ENCODE measurements at regions not wholly inside any gene's neighbourhood (a gene's known extent, or its start where the extent isn't known, plus 50 kb on each side); places are given as distances from the start of the nearest gene placed in this dataset.

DNA sequence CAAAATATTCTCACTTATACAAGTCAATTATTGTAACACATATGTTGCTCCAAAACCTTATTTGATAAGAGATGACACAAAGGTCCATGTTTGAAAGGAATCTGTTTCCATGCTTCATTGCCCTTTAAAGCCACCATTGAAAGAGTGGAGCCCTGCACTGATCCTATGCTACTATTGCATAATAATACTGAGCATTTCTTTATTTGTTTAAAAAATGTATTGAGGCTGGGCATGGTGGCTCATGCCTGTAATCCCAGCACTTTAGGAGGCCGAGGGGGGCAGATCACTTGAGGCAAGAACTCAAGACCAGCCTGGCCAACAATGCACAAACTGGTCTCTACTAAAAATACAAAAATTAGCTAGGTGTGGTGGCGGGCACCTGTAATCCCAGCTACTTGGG, 178.8 kb upstream of the STARD13 start:
- no peak for ATAC-seq
- H3K4me3 ChIP-seq, result no peak overlapping the region
- intact Hi-C loops (cut with DNase I), result no loop called here

DNA sequence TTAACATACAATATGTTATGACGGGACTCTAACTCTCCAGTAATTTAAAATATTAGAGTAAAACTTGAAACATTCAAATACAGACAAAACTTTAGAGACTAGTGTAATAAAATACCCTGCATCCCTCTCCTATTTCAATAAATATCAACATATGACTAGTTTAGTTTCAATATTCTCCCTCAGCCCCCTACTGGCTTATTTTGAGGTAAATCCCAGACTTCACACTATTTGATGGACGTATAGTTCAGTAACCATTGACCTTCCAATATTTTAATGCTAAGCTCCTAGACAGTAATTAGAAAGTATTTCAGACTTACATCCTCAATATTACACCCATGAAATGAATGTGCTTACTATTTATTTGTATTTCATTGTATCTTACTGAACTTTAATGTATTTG, 180.7 kb upstream of the STARD13 start:
- H3K9me3 ChIP-seq, result no peaks in the 10 kb centered on the region
- no peaks in the 10 kb centered on the region for H3K27me3 ChIP-seq
- H3K36me3 ChIP-seq, result no peaks in the 10 kb centered on the region
- DNase-seq (no peak), ATAC-seq (no peak)
- no peaks in the 10 kb centered on the region for H3K4me1 ChIP-seq
- no peak overlapping the region for H3K4me3 ChIP-seq
- TF ChIP-seq, protein P1, sequence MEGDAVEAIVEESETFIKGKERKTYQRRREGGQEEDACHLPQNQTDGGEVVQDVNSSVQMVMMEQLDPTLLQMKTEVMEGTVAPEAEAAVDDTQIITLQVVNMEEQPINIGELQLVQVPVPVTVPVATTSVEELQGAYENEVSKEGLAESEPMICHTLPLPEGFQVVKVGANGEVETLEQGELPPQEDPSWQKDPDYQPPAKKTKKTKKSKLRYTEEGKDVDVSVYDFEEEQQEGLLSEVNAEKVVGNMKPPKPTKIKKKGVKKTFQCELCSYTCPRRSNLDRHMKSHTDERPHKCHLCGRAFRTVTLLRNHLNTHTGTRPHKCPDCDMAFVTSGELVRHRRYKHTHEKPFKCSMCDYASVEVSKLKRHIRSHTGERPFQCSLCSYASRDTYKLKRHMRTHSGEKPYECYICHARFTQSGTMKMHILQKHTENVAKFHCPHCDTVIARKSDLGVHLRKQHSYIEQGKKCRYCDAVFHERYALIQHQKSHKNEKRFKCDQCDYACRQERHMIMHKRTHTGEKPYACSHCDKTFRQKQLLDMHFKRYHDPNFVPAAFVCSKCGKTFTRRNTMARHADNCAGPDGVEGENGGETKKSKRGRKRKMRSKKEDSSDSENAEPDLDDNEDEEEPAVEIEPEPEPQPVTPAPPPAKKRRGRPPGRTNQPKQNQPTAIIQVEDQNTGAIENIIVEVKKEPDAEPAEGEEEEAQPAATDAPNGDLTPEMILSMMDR (IDR thresholded peaks at IDR 0.05), result no peak
- no peak overlapping the region for H3K27ac ChIP-seq
- intact Hi-C loops (cut with DNase I), result no loop called here

More for the DNA sequence above, 178.8 kb upstream of the STARD13 start:
- H3K27ac ChIP-seq, result no peak overlapping the region
- H3K9me3 ChIP-seq, result no peaks in the 10 kb centered on the region
- TF ChIP-seq, protein P1 (IDR thresholded peaks at IDR 0.05), result no peak
- no peak for DNase-seq
- H3K4me1 ChIP-seq, result no peaks in the 10 kb centered on the region
- no peaks in the 10 kb centered on the region for H3K27me3 ChIP-seq
- no peaks in the 10 kb centered on the region for H3K36me3 ChIP-seq

DNA sequence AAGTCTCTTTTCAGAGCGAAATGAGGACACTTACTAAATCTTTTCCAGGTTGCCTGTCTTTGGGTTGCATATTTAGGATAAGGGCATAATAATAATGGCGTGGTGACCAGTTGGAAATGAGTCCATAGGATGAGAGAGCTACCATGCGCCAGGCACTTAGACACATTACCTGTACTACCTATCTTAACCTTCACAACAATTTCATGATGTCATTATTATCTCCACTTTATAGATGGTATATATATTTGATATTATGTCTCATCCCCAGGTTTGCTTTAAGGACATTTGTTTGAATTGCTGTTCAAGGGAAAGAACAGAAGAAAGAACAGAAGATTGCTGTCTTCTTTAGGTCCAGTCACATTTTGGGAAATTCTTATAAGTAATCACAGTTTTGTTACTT, 182.0 kb upstream of the STARD13 start:
- TF ChIP-seq, protein P1 (IDR thresholded peaks at IDR 0.05), result no peak
- DNase-seq (no peak), ATAC-seq (no peak)
- no peaks in the 10 kb centered on the region for H3K36me3 ChIP-seq
- no peak overlapping the region for H3K27ac ChIP-seq
- intact Hi-C loops (cut with DNase I), result no loop called here
- no peaks in the 10 kb centered on the region for H3K4me1 ChIP-seq
- H3K9me3 ChIP-seq, result no peaks in the 10 kb centered on the region
- H3K4me3 ChIP-seq, result no peak overlapping the region
- no peaks in the 10 kb centered on the region for H3K27me3 ChIP-seq

DNA sequence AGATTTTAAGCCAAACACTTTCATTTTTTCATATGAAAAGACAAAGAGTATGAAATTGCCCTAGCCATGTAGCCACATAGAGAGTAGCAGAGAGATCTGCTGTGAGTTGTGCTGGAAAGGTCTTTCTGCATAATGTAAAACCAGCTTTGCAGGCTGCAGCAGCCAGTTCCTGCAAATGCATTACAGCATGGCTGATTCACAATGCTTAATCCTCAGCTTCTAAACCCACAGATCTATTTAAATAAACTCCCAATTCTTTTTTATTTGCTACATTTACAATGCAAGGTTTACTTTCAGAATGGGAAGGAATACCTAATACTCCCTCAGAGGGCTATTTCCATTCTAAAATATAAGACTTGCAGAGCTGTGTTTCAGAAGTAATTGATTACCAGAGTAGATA, 185.6 kb upstream of the STARD13 start:
- Histone ChIP-seq H3K27me3 (no peaks in the 10 kb centered on the region), H3K4me1 (no peaks in the 10 kb centered on the region), H3K27ac (no peak overlapping the region), H3K4me3 (no peak overlapping the region), H3K9me3 (no peaks in the 10 kb centered on the region), H3K36me3 (no peaks in the 10 kb centered on the region)
- no peak for ATAC-seq
- no peak for DNase-seq
- intact Hi-C loops (cut with DNase I), result no loop called here
- TF ChIP-seq, protein P1 (IDR thresholded peaks at IDR 0.05), result no peak

DNA sequence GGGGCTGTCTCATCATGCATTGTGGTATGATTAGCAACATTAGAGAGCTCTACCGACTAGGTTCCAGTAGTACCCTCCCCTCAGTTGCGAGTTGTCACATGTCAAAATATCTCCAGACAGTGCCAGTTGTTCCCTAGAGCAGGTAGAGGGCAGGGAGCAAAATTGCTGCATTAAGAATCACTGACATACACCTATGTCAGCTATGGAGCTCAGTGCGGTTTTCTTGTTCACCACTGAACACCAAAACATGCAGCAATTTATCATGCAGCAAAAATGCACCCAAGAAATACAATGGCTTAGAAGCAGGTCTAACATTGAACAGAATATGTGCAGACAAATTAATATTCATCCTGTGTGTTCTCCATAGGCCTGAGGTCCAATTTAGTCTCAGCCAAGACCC, 186.9 kb upstream of the STARD13 start:
- no peak for DNase-seq
- Histone ChIP-seq H3K9me3 (peaks cover 3% of the 10 kb centered on the region), H3K27me3 (no peaks in the 10 kb centered on the region), H3K4me3 (no peak overlapping the region), H3K27ac (no peak overlapping the region), H3K36me3 (no peaks in the 10 kb centered on the region), H3K4me1 (no peaks in the 10 kb centered on the region)
- TF ChIP-seq, protein P1 (IDR thresholded peaks at IDR 0.05), result no peak
- intact Hi-C loops (cut with DNase I), result no loop called here
- no peak for ATAC-seq

DNA sequence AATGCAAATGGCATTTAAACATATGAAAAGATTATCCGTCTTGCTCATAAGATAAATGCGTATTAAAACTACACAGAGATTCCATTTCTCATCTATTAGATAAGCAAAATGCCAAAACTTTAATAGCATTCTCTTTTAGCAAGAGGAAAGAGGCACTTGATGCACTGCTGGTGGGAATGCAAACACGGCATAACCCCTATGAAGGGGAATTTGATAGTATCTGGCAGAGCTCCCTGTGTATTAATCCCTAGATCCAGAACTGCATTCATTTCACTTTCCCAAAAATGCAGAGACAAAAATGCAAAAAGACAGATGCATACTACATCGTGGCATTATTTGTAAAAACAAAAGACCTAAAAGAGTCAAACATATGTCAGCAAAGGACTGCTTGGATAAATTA, 193.6 kb upstream of the STARD13 start:
- intact Hi-C loops (cut with DNase I), result no loop called here
- ATAC-seq, result no peak
- TF ChIP-seq, protein P1 (IDR thresholded peaks at IDR 0.05), result no peak

More for the DNA sequence above, 193.6 kb upstream of the STARD13 start:
- no peak for DNase-seq
- Histone ChIP-seq H3K9me3 (peaks cover 11% of the 10 kb centered on the region), H3K27me3 (no peaks in the 10 kb centered on the region), H3K4me1 (no peaks in the 10 kb centered on the region), H3K27ac (no peak overlapping the region), H3K4me3 (no peak overlapping the region), H3K36me3 (no peaks in the 10 kb centered on the region)

Data from upper lobe of right lung (tissue), 1 donor.